ENCODE measurements at regions not wholly inside any gene's neighbourhood (a gene's known extent, or its start where the extent isn't known, plus 50 kb on each side); places are given as distances from the start of the nearest gene placed in this dataset.
"Not testable (repeated sequence)": the region's sequence is repeated elsewhere in the genome, so short reads cannot be mapped to it uniquely, and the experiment has no call there.

GRCh38 chr20:48374031-48374907 lies 453.5 kb downstream of the PREX1 start:
- peak in 3 of 4 experiments; percentile 7 to 14 (median 13) for TF ChIP-seq CTCF (IDR thresholded peaks at IDR 0.05)
- not testable (repeated sequence) for TF ChIP-seq POLR2A (IDR thresholded peaks at IDR 0.05)
